HG03460 (cell line): ENCODE measurements at regions not wholly inside any gene's neighbourhood (a gene's known extent, or its start where the extent isn't known, plus 50 kb on each side); places are given as distances from the start of the nearest gene placed in this dataset.

Source experiments
- ATAC-seq: cut with Tn5 transposase; IDR thresholded peaks from one replicate; pipeline ENCODE4 v1.9.1; 2021; ENCODE audit not compliant: unreplicated experiment

- ATAC-seq: no peak
Observed at GRCh38 chr3:189554868-189555557, 76.2 kb upstream of the TP63 start.

- ATAC-seq: no peak
Observed at GRCh38 chr3:189555558-189555881, 75.7 kb upstream of the TP63 start.

GRCh38 chr3:189557824-189558223 is 73.4 kb upstream of the TP63 start:
- no peak for ATAC-seq

- no peak for ATAC-seq
Observed at GRCh38 chr3:189561256-189561655, 69.9 kb upstream of the TP63 start.

- peak; percentile 90 for ATAC-seq
Observed at GRCh38 chr3:189563853-189564563, 67.2 kb upstream of the TP63 start.

GRCh38 chr3:189566550-189567130 is 64.5 kb upstream of the TP63 start:
- no peak for ATAC-seq

- ATAC-seq: no peak
Observed at GRCh38 chr3:189567322-189567721, 63.9 kb upstream of the TP63 start.

- ATAC-seq: peak; percentile 34
Observed at GRCh38 chr3:189567766-189568420, 63.3 kb upstream of the TP63 start.

GRCh38 chr3:189568961-189569360 is 62.2 kb upstream of the TP63 start:
- no peak for ATAC-seq

GRCh38 chr3:189569473-189569872 is 61.7 kb upstream of the TP63 start:
- ATAC-seq: no peak

- peak; percentile 43 for ATAC-seq
Observed at GRCh38 chr3:189570916-189571315, 60.3 kb upstream of the TP63 start.

- no peak for ATAC-seq
Observed at GRCh38 chr3:189572249-189572648, 58.9 kb upstream of the TP63 start.

- peak; percentile 36 for ATAC-seq
Observed at GRCh38 chr3:189573004-189573403, 58.2 kb upstream of the TP63 start.

GRCh38 chr3:189576486-189576885 is 54.7 kb upstream of the TP63 start:
- no peak for ATAC-seq

- no peak for ATAC-seq
Observed at GRCh38 chr3:189577050-189577951, 53.9 kb upstream of the TP63 start.

GRCh38 chr3:189580190-189580589 is 51.0 kb upstream of the TP63 start:
- ATAC-seq: no peak
